Thymus (tissue), 11 donors: ENCODE measurements at regions not wholly inside any gene's neighbourhood (a gene's known extent, or its start where the extent isn't known, plus 50 kb on each side); places are given as distances from the start of the nearest gene placed in this dataset.

Experiments
- DNase-seq, 9 donors: peaks; one replicate each; pipeline ENCODE4 v3.0.0-alpha.2; 2013; ENCODE audit warnings: low spot score in 9 of 9, low read depth in 6 of 9, missing footprints in 1 of 9
- H3K27ac ChIP-seq, 2 donors: one replicate each; pipeline ENCODE4 v1.5.1; 2013; ENCODE audit warnings: control low read depth in 1 of 2, low read depth in 1 of 2, low read length in 1 of 2, mild to moderate bottlenecking in 1 of 2, moderate library complexity in 1 of 2
- H3K27me3 ChIP-seq, 2 donors: one replicate each; pipeline ENCODE4 v1.5.1; 2013; ENCODE audit warnings: low read length in 1 of 2; ENCODE audit not compliant: control insufficient read depth in 2 of 2, insufficient read depth in 1 of 2
- H3K36me3 ChIP-seq, 2 donors: one replicate each; pipeline ENCODE4 v1.5.1; 2013; ENCODE audit warnings: low read length in 1 of 2, mild to moderate bottlenecking in 1 of 2, moderate library complexity in 1 of 2; ENCODE audit not compliant: control insufficient read depth in 2 of 2, insufficient read depth in 2 of 2
- H3K4me1 ChIP-seq, 2 donors: one replicate each; pipeline ENCODE4 v1.5.1; 2013; ENCODE audit warnings: low read length in 2 of 2; ENCODE audit not compliant: control insufficient read depth in 2 of 2, insufficient read depth in 2 of 2
- H3K4me3 ChIP-seq, 2 donors: one replicate each; pipeline ENCODE4 v1.5.1; 2013; ENCODE audit warnings: low read length in 2 of 2, control low read depth in 1 of 2, mild to moderate bottlenecking in 1 of 2
- H3K9me3 ChIP-seq, 2 donors: one replicate each; pipeline ENCODE4 v1.5.1; 2013; ENCODE audit warnings: low read length in 1 of 2, mild to moderate bottlenecking in 1 of 2; ENCODE audit not compliant: control insufficient read depth in 2 of 2, insufficient read depth in 1 of 2
- WGBS: extraction: QIAGEN DNeasy Blood & Tissue Kit; methylation state at CpG from one replicate; pipeline ENCODE4 v1.1.7; 2013; 5-methylcytosine and 5-hydroxymethylcytosine counted together
- donor health status: healthy.

GRCh38 chr4:65911720-65912119, 241.4 kb upstream of the EPHA5 start:
- no peaks in the 10 kb centered on the region for H3K9me3 ChIP-seq
- no peaks in the 10 kb centered on the region for H3K27me3 ChIP-seq
- DNase-seq = no peak
- 91% methylated on average over 1 of the region's 1 CpG for WGBS
- H3K27ac ChIP-seq = no peak overlapping the region
- H3K4me3 ChIP-seq = no peak overlapping the region
- H3K4me1 ChIP-seq = no peaks in the 10 kb centered on the region
- no peaks in the 10 kb centered on the region for H3K36me3 ChIP-seq

DNA sequence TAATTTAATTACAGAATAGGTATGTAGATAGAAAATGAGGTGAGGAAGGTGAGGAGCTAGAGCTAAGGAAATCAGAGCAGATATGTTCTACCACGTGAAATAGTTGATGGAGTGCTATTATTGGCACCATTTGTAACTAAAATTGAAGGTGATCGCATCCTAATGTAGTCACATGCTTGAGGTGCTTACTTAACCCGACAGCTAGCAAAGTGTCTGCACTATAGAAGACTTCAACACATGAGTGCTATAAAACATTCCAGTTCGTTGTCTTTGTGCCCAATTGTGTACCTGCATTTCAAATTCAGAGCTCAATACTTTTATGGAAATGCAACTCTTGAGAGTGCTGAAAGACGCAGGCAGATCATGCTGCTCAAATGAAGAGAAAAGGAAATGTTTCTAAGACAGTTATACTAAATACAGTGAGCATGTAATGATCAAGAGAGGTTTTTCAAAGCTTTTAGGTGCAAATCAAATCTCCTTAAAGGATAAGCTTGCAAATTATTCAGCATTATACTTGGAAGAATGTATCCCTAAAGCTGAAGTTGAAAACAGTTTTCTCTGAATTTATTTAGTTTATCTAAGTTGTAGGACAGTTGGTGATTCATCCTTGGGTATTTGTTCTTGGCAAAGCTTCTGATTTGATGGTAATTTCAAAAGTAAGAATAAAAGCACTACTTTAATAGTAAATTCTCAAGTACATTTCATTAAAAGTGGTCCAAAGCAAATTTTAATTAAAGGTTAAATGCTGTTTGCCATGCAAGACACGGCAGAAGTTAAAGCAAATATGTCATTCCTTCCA, 223.9 kb upstream of the EPHA5 start:
- H3K4me3 ChIP-seq = no peak overlapping the region
- no peak for DNase-seq
- no peak overlapping the region for H3K27ac ChIP-seq
- no peaks in the 10 kb centered on the region for H3K36me3 ChIP-seq
- WGBS = 61% methylated on average over 6 of the region's 6 CpGs
- H3K27me3 ChIP-seq = no peaks in the 10 kb centered on the region
- no peaks in the 10 kb centered on the region for H3K4me1 ChIP-seq
- peaks cover 0 to 6% of the 10 kb centered on the region in 2 donors for H3K9me3 ChIP-seq

GRCh38 chr4:65893271-65893670, 223.0 kb upstream of the EPHA5 start:
- Histone ChIP-seq H3K9me3 (peaks cover 0 to 6% of the 10 kb centered on the region in 2 donors), H3K36me3 (no peaks in the 10 kb centered on the region), H3K4me1 (no peaks in the 10 kb centered on the region), H3K27ac (no peak overlapping the region), H3K4me3 (no peak overlapping the region), H3K27me3 (no peaks in the 10 kb centered on the region)
- 21% methylated on average over 1 of the region's 1 CpG for WGBS
- no peak for DNase-seq

GRCh38 chr4:65880594-65880993, 210.3 kb upstream of the EPHA5 start:
- no peak overlapping the region for H3K27ac ChIP-seq
- WGBS = 97% methylated on average over 1 of the region's 1 CpG
- H3K27me3 ChIP-seq = no peaks in the 10 kb centered on the region
- H3K9me3 ChIP-seq = no peaks in the 10 kb centered on the region
- no peak overlapping the region for H3K4me3 ChIP-seq
- no peak for DNase-seq
- H3K36me3 ChIP-seq = no peaks in the 10 kb centered on the region
- no peaks in the 10 kb centered on the region for H3K4me1 ChIP-seq

GRCh38 chr4:65868096-65868824, 198.0 kb upstream of the EPHA5 start:
- 92% methylated on average over 4 of the region's 4 CpGs for WGBS
- H3K4me1 ChIP-seq = no peaks in the 10 kb centered on the region

GRCh38 chr4:65865489-65865888, 195.2 kb upstream of the EPHA5 start:
- 54% methylated on average over 4 of the region's 4 CpGs for WGBS
- H3K36me3 ChIP-seq = no peaks in the 10 kb centered on the region
- no peaks in the 10 kb centered on the region for H3K4me1 ChIP-seq
- no peak overlapping the region for H3K27ac ChIP-seq
- peak in 2 of 9 donors; percentile 0 for DNase-seq
- H3K4me3 ChIP-seq = no peak overlapping the region
- H3K27me3 ChIP-seq = no peaks in the 10 kb centered on the region
- H3K9me3 ChIP-seq = no peaks in the 10 kb centered on the region

More at GRCh38 chr4:65868096-65868824, 198.0 kb upstream of the EPHA5 start:
- Histone ChIP-seq H3K27me3 (no peaks in the 10 kb centered on the region), H3K9me3 (no peaks in the 10 kb centered on the region), H3K36me3 (no peaks in the 10 kb centered on the region), H3K4me3 (no peak overlapping the region), H3K27ac (no peak overlapping the region)
- DNase-seq = no peak

DNA sequence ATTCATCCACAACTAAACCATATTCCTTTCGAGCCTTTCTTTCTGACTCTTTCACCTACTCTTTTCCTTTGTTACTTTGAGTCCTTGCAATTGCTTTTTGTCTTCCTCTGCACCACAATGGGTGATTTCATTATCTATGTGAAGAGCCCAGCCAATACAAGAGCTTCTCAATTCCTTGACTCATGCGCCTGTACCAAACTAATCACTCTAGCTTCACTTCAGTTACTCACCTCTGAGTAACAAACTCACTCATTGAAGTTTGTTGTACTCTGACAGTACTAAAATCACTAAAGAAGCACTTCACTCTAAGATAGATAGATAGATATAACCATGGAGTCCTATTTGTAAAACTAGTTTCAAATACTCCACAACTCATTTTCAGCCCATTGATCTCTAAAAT, 191.7 kb upstream of the EPHA5 start:
- no peak overlapping the region for H3K27ac ChIP-seq
- no peaks in the 10 kb centered on the region for H3K36me3 ChIP-seq
- WGBS = 94% methylated on average over 2 of the region's 2 CpGs

GRCh38 chr4:65845199-65845773, 175.0 kb upstream of the EPHA5 start:
- WGBS = 65% methylated on average over 4 of the region's 4 CpGs
- no peak overlapping the region for H3K27ac ChIP-seq
- H3K36me3 ChIP-seq = no peaks in the 10 kb centered on the region
- no peaks in the 10 kb centered on the region for H3K27me3 ChIP-seq
- H3K4me3 ChIP-seq = no peak overlapping the region
- DNase-seq = no peak
- H3K4me1 ChIP-seq = no peaks in the 10 kb centered on the region
- H3K9me3 ChIP-seq = no peaks in the 10 kb centered on the region

More for the DNA sequence above, 191.7 kb upstream of the EPHA5 start:
- Histone ChIP-seq H3K27me3 (no peaks in the 10 kb centered on the region), H3K4me1 (no peaks in the 10 kb centered on the region), H3K4me3 (no peak overlapping the region), H3K9me3 (no peaks in the 10 kb centered on the region)
- no peak for DNase-seq
